ENCODE measurements at regions not wholly inside any gene's neighbourhood (a gene's known extent, or its start where the extent isn't known, plus 50 kb on each side); places are given as distances from the start of the nearest gene placed in this dataset.
"Not testable (repeated sequence)": the region's sequence is repeated elsewhere in the genome, so short reads cannot be mapped to it uniquely, and the experiment has no call there.

GRCh38 chr10:78096486-78096885 is 62.8 kb downstream of the RPS24 start:
- H3K27me3 ChIP-seq; DNase-seq; H3K4me1 ChIP-seq (ENCODE audit: insufficient read depth); H3K4me3 ChIP-seq; H3K36me3 ChIP-seq; intact Hi-C loops (cut with DNase I); H3K9me3 ChIP-seq; H3K27ac ChIP-seq: not testable (repeated sequence)
- WGBS, 3 donors, result 56 to 68% (median 64%) methylated on average over 8 of the region's 8 CpGs

- H3K4me3 ChIP-seq; H3K9me3 ChIP-seq; H3K36me3 ChIP-seq; H3K4me1 ChIP-seq (ENCODE audit: insufficient read depth); H3K27me3 ChIP-seq; intact Hi-C loops (cut with DNase I); DNase-seq; H3K27ac ChIP-seq: not testable (repeated sequence)
- WGBS, 3 donors, result 92 to 98% (median 95%) methylated on average over 2 of the region's 2 CpGs
Measured at GRCh38 chr10:78102593-78102992, 68.9 kb downstream of the RPS24 start.

GRCh38 chr10:78109210-78109609 is 75.5 kb downstream of the RPS24 start:
- Histone ChIP-seq H3K4me3 (no peak overlapping the region), H3K27ac (no peak overlapping the region), H3K36me3 (no peaks in the 10 kb centered on the region), H3K9me3 (peaks cover 0 to 5% of the 10 kb centered on the region in 2 donors), H3K4me1 (ENCODE audit: insufficient read depth) (no peaks in the 10 kb centered on the region), H3K27me3 (no peaks in the 10 kb centered on the region)
- intact Hi-C loops (cut with DNase I), result no loop called here
- TF ChIP-seq CTCF (IDR thresholded peaks at IDR 0.05) (no peak), EP300 (IDR thresholded peaks at IDR 0.05) (no peak), POLR2A (IDR thresholded peaks at IDR 0.05) (no peak)
- WGBS, 3 donors, result 23 to 33% (median 26%) methylated on average over 2 of the region's 2 CpGs
- no peak for DNase-seq

GRCh38 chr10:78115135-78115853 is 81.6 kb downstream of the RPS24 start:
- no peaks in the 10 kb centered on the region for H3K9me3 ChIP-seq
- no peak overlapping the region for H3K27ac ChIP-seq
- 10 to 15% (median 12%) methylated on average over 7 of the region's 7 CpGs for WGBS, 3 donors
- no peak for DNase-seq
- intact Hi-C loops (cut with DNase I), result no loop called here
- H3K36me3 ChIP-seq, result no peaks in the 10 kb centered on the region
- H3K27me3 ChIP-seq, result no peaks in the 10 kb centered on the region
- no peak for TF ChIP-seq EP300 (IDR thresholded peaks at IDR 0.05)
- TF ChIP-seq CTCF (IDR thresholded peaks at IDR 0.05), result no peak
- no peak for TF ChIP-seq POLR2A (IDR thresholded peaks at IDR 0.05)
- no peaks in the 10 kb centered on the region for H3K4me1 ChIP-seq (ENCODE audit: insufficient read depth)
- H3K4me3 ChIP-seq, result no peak overlapping the region

GRCh38 chr10:78116361-78116760 is 82.7 kb downstream of the RPS24 start:
- Histone ChIP-seq H3K27ac (no peak overlapping the region), H3K36me3 (no peaks in the 10 kb centered on the region), H3K4me3 (no peak overlapping the region), H3K9me3 (no peaks in the 10 kb centered on the region), H3K4me1 (ENCODE audit: insufficient read depth) (no peaks in the 10 kb centered on the region), H3K27me3 (no peaks in the 10 kb centered on the region)
- DNase-seq, result no peak
- WGBS, 3 donors, result 78 to 87% (median 83%) methylated on average over 4 of the region's 4 CpGs
- no peak for TF ChIP-seq EP300 (IDR thresholded peaks at IDR 0.05)
- TF ChIP-seq CTCF (IDR thresholded peaks at IDR 0.05), result no peak
- TF ChIP-seq POLR2A (IDR thresholded peaks at IDR 0.05), result no peak
- intact Hi-C loops (cut with DNase I), result no loop called here
